ENCODE measurements at regions not wholly inside any gene's neighbourhood (a gene's known extent, or its start where the extent isn't known, plus 50 kb on each side); places are given as distances from the start of the nearest gene placed in this dataset.

- TF ChIP-seq FOXP4 (CRISPR knock-in tag; IDR thresholded peaks at IDR 0.05; ENCODE audit: borderline replicate concordance) (no peak), AFF4 (CRISPR knock-in tag; IDR thresholded peaks at IDR 0.05) (no peak)
These were observed 283.4 kb downstream of the PRELID2 start (continued) for GRCh38 chr5:145551714-145552113.

- H3K27me3 ChIP-seq (ENCODE audit: control insufficient read depth in 2 of 2, insufficient read depth in 2 of 2, low read length in 2 of 2) = no peaks in the 10 kb centered on the region
- ATAC-seq (no peak), FAIRE-seq (no peak), DNase-seq (ENCODE audit: extremely low read depth in 1 of 4, low spot score in 3 of 4) (no peak)
- no peaks in the 10 kb centered on the region for H3K36me3 ChIP-seq (ENCODE audit: control insufficient read depth, insufficient read depth, low read length)
- H3K9ac ChIP-seq (ENCODE audit: insufficient read depth in 1 of 2, low read depth in 2 of 2, low read length in 2 of 2) = no peak overlapping the region
- ChIA-PET CTCF (ENCODE audit: low intra/inter-chr PET ratio) (no interaction called here), POLR2A (no interaction called here)
- H2AFZ ChIP-seq (ENCODE audit: low read depth, low read length) = no peak overlapping the region
- no peaks in the 10 kb centered on the region for H3K9me1 ChIP-seq (ENCODE audit: control insufficient read depth, insufficient read depth, low read length)
- H3K27ac ChIP-seq (ENCODE audit: extremely low read depth, low read depth, low read length) = no peak overlapping the region
- no peak overlapping the region for H3K4me3 ChIP-seq
- no peak overlapping the region for H3K4me2 ChIP-seq (ENCODE audit: insufficient read depth, low read length)
- no TSS peak for BruUV-seq (replicated peaks)
- no peaks in the 10 kb centered on the region for H3K9me3 ChIP-seq (replicated peaks; ENCODE audit: control insufficient read depth, insufficient read depth, low read depth, low read length)
- H4K20me1 ChIP-seq (replicated peaks; ENCODE audit: control insufficient read depth, insufficient read depth, low read length) = no peaks in the 10 kb centered on the region
- H3K79me2 ChIP-seq (ENCODE audit: control insufficient read depth, insufficient read depth, low read length) = no peaks in the 10 kb centered on the region
- H3K4me1 ChIP-seq (replicated peaks in 1 of 2; ENCODE audit: control insufficient read depth in 2 of 2, insufficient read depth in 2 of 2, low read length in 2 of 2) = no peaks in the 10 kb centered on the region
- in situ Hi-C loops (cut with MboI) (no loop called here), intact Hi-C loops (cut with micrococcal nuclease) (no loop called here)
- no peak for TF ChIP-seq NFIX (CRISPR knock-in tag; IDR thresholded peaks at IDR 0.05; ENCODE audit: low read depth)
- no peak for TF ChIP-seq ZNF174 (CRISPR knock-in tag; IDR thresholded peaks at IDR 0.05)
- TF ChIP-seq E2F4 (CRISPR knock-in tag; IDR thresholded peaks at IDR 0.05; ENCODE audit: low read depth) = no peak
- no peak for TF ChIP-seq ATF7 (IDR thresholded peaks at IDR 0.05)
- TF ChIP-seq RCOR1 (IDR thresholded peaks at IDR 0.05; ENCODE audit: borderline replicate concordance in 1 of 2, low read depth in 2 of 2, low read length in 2 of 2) = no peak
- no peak for TF ChIP-seq ARID3A (IDR thresholded peaks at IDR 0.05; ENCODE audit: borderline replicate concordance, low read depth, low read length)
- TF ChIP-seq ZNF354B (CRISPR knock-in tag; IDR thresholded peaks at IDR 0.05) = no peak
- no peak for TF ChIP-seq HNRNPH1 (optimal IDR thresholded peaks at IDR 0.05; ENCODE audit: low read depth, low read length)
These were observed 287.0 kb downstream of the PRELID2 start for GRCh38 chr5:145548097-145548496.

Measured in K562 (cell line).